ENCODE measurements at regions not wholly inside any gene's neighbourhood (a gene's known extent, or its start where the extent isn't known, plus 50 kb on each side); places are given as distances from the start of the nearest gene placed in this dataset.
"Not testable (repeated sequence)": the region's sequence is repeated elsewhere in the genome, so short reads cannot be mapped to it uniquely, and the experiment has no call there.

DNA sequence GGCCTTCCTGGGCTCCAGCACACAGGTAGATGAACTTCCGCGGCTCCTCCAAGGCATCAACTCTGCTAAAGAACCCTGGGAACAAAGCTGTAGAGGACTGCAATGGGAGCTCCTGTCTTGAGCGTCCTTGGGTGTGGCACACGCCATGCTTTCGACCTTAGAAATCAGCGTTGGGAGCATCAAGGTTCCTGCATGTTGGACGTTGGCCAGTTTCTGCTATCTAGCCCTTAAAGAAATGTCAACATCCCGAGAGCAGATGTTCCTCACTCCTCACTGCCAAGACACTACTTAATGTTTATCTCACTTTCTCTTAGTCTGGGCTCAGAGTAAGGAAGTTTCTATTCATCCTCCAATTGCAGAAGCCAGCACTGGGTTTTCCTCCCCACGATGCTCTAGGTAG, 70.6 kb upstream of the MEDAG start:
- no peak for DNase-seq (ENCODE audit: low read depth)
- TF ChIP-seq, protein P1, sequence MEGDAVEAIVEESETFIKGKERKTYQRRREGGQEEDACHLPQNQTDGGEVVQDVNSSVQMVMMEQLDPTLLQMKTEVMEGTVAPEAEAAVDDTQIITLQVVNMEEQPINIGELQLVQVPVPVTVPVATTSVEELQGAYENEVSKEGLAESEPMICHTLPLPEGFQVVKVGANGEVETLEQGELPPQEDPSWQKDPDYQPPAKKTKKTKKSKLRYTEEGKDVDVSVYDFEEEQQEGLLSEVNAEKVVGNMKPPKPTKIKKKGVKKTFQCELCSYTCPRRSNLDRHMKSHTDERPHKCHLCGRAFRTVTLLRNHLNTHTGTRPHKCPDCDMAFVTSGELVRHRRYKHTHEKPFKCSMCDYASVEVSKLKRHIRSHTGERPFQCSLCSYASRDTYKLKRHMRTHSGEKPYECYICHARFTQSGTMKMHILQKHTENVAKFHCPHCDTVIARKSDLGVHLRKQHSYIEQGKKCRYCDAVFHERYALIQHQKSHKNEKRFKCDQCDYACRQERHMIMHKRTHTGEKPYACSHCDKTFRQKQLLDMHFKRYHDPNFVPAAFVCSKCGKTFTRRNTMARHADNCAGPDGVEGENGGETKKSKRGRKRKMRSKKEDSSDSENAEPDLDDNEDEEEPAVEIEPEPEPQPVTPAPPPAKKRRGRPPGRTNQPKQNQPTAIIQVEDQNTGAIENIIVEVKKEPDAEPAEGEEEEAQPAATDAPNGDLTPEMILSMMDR (conservative IDR thresholded peaks at IDR 0.05; ENCODE audit: low read length): no peak

DNA sequence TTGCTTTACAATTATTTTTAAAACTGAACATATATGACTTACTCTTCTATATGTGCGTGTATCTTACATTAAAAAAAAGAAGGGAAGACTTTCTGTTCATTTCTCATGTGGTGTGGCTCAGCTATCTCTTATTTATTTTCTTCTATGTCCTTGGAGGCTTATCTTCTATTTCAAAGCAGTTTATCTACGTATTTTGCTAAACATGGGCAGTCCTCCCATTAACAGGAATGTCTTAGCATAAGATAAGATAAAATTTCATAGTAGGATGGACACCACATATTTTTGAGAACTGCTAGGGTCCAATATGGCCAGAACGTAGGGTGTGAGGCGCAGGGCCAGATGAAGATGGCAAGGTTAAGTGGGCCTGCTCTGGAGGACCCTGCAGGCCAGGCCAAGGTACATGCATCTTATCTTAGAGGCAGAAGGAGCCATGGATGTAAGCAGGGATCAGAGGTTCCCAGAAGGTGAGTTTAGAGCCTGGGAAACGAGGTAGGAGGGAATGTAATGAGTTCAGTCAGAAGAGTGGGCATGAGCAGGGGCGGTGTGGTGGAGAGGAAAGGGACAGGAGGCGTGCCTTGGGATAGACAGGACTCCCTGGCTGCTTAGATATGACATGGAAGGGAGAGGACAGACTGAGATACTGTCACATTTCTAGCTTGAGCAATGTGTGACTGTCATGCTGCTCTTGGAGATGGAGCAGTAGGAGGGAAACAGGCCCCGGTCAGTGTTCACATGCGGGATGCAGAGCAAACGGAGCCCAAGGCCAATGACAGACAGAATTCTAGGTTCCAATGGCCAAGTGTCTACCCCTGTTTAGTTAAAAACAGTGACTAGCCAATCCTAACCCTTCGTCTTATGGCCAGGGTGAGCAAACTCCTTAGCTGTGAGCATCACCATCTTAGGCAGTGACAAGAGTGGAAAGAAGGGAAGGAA, 68.6 kb upstream of the MEDAG start:
- no peak overlapping the region for H3K4me3 ChIP-seq (ENCODE audit: low read length)
- DNase-seq (ENCODE audit: low read depth): no peak
- TF ChIP-seq, protein P1 (conservative IDR thresholded peaks at IDR 0.05; ENCODE audit: low read length): no peak

More for the DNA sequence above, 70.6 kb upstream of the MEDAG start:
- H3K4me3 ChIP-seq (ENCODE audit: low read length): no peak overlapping the region

DNA sequence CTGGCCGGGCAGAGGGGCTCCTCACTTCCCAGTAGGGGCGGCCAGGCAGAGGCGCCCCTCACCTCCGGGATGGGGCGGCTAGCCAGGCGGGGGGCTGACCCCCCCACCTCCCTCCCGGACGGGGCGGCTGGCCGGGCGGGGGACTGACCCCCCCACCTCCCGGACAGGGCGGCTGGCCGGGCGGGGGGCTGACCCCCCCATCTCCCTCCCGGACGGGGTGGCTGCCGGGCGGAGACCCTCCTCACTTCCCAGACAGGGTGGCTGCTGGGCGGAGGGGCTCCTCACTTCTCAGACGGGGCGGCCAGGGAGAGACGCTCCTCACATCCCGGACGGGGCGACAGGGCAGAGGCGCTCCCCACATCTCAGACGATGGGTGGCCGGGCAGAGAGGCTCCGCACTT, 66.4 kb upstream of the MEDAG start:
- DNase-seq (ENCODE audit: low read depth); H3K4me3 ChIP-seq (ENCODE audit: low read length): not testable (repeated sequence)

DNA sequence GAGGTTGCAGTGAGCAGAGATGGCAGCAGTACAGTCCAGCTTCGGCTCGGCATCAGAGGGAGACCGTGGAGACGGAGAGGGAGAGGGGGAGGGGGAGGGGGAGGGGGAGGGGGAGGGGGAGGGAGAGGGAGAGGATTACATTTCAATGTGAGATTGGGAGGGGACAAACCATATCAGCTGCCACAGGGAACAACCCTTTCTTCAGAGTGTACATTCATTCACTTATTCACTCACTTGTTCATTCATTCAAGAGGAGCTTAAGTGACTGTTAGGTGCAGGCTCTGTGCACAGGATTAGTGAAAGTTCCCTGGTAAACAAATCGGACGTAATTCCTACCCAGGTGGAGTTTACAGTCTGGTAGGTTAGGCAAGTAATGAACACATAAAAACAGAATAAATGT, 65.6 kb upstream of the MEDAG start:
- H3K4me3 ChIP-seq (ENCODE audit: low read length): no peak overlapping the region
- TF ChIP-seq, protein P1 (conservative IDR thresholded peaks at IDR 0.05; ENCODE audit: low read length): no peak
- DNase-seq (ENCODE audit: low read depth): no peak

DNA sequence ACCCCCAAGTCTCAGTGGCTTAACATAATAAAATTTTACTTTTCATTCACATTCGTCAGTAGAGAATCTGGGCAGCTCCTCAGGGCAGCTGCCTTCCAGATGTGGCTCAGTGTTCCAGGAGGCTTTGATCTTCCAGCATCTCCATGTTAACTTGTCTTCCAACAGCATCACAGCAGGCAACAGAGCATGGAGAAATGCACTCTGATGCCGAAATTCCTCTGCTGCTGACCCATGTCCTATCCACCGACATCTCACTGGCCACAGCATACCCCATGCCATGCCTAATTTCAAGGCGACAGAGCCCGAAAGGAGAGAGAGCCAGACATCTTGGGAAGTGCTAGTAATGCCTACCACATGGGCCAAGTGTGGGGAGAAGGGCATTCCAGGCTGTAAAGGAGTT, 64.9 kb upstream of the MEDAG start:
- no peak overlapping the region for H3K4me3 ChIP-seq (ENCODE audit: low read length)
- DNase-seq (ENCODE audit: low read depth): peak; percentile 92
- TF ChIP-seq, protein P1 (conservative IDR thresholded peaks at IDR 0.05; ENCODE audit: low read length): no peak

DNA sequence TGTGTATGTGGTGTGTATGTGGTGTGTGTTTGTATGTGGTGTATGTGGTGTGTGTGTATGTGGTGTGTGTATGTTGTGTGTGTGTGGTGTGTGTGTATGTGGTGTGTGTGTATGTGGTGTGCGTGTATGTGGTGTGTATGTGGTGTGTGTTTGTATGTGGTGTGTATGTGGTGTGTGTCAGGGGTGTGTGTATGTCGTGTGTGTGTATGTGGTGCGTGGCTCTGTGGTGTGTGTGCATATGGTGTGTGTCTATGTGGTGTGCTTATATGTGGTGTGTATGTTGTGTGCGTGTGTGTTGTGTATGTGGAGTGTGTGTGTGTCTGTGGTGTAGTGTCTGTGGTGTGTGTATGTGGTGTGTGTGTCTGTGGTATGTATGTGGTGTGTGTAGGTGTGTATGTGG, 62.5 kb upstream of the MEDAG start:
- TF ChIP-seq, protein P1 (conservative IDR thresholded peaks at IDR 0.05; ENCODE audit: low read length): no peak

DNA sequence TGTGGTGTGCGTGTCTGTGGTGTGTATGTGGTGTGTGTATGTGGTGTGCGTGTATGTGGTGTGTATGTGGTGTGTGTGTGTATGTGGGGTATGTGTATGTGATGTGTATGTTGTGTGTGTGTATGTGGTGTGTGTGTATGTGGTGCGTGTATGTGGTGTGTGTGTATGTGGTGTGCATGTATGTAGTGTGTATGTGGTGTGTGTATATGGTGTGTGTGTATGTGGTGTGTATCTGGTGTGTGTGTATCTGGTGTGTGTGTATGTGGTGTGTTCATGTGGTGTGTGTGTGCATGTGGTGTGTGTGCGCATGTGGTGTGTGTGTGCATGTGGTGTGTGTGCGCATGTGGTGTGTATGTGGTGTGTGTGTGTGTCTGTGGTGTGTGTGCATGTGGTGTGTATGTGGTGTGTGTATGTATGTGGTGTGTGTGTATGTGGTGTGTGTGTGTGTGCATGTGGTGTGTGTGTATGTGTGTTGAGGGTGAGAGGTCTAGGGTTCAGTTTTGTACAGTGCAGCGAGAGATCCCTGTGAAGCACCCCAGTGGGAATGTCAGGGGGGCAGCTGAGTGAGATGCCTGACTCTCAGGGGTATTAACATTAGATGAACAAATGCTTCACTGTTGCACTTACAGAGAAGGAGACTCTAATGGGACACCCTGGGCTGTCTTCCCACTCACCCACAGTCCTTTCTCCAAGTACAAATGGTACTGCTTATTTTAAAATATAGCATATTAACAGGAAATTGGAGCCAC, 61.3 kb upstream of the MEDAG start:
- TF ChIP-seq, protein P1 (conservative IDR thresholded peaks at IDR 0.05; ENCODE audit: low read length): no peak
- DNase-seq (ENCODE audit: low read depth): no peak
- no peak overlapping the region for H3K4me3 ChIP-seq (ENCODE audit: low read length)

More for the DNA sequence above, 62.5 kb upstream of the MEDAG start:
- no peak for DNase-seq (ENCODE audit: low read depth)
- H3K4me3 ChIP-seq (ENCODE audit: low read length): no peak overlapping the region

Data from AG10803 (cell line).